Tibial artery (tissue), 4 donors: ENCODE measurements at regions not wholly inside any gene's neighbourhood (a gene's known extent, or its start where the extent isn't known, plus 50 kb on each side); places are given as distances from the start of the nearest gene placed in this dataset.

Experiments
- DNase-seq, 2 donors: peaks; one replicate each; pipeline ENCODE4 v3.0.0-alpha.2; 2019
- H3K27ac ChIP-seq, 2 donors: fragments of 200-600 bp; sonication (generic) in 1 of 2; 1 replicate in 1 of 2; 2 replicates in 1 of 2; pipeline ENCODE4 v1.5.1; 2018 to 2019; ENCODE audit warnings: mild to moderate bottlenecking in 1 of 2
- H3K27me3 ChIP-seq, 2 donors: fragments of 200-600 bp; sonication (generic) in 1 of 2; one replicate each; pipeline versions ENCODE4 v1.5.1 to v1.6.0; 2016 to 2019
- H3K36me3 ChIP-seq, 3 donors: fragments of 200-600 bp; sonication (generic) in 2 of 3; one replicate each; pipeline ENCODE4 v1.5.1; 2016 to 2019; ENCODE audit warnings: mild to moderate bottlenecking in 2 of 3
- H3K4me1 ChIP-seq, 4 donors: fragments of 200-600 bp; sonication (generic) in 2 of 4; 1 replicate in 3 of 4; 2 replicates in 1 of 4; pipeline ENCODE4 v1.5.1; 2016 to 2019
- H3K4me3 ChIP-seq, 2 donors: fragments of 200-600 bp; sonication (generic) in 1 of 2; 1 replicate in 1 of 2; 2 replicates in 1 of 2; pipeline ENCODE4 v1.5.1; 2018 to 2019; ENCODE audit warnings: mild to moderate bottlenecking in 2 of 2
- H3K9me3 ChIP-seq, 3 donors: fragments of 200-600 bp; sonication (generic) in 1 of 3; one replicate each; pipeline ENCODE4 v1.5.1; 2016 to 2019
- intact Hi-C: fragments of 100-400 bp; cut with DNase I; formaldehyde crosslinking; loops from one replicate; pipeline ENCODE4 v1.15.0; 2023; ENCODE audit warnings: low total_unique reads
- TF ChIP-seq, protein P1 (sequence below), 2 experiments: fragments of 200-600 bp in 1 of 2; fragments of 450-650 bp in 1 of 2; IDR thresholded peaks; one replicate each; pipeline ENCODE4 v1.5.1; 2017 to 2019; ENCODE audit warnings: antibody characterized with exemption in 2 of 2, mild to moderate bottlenecking in 1 of 2, moderate library complexity in 1 of 2

DNA sequence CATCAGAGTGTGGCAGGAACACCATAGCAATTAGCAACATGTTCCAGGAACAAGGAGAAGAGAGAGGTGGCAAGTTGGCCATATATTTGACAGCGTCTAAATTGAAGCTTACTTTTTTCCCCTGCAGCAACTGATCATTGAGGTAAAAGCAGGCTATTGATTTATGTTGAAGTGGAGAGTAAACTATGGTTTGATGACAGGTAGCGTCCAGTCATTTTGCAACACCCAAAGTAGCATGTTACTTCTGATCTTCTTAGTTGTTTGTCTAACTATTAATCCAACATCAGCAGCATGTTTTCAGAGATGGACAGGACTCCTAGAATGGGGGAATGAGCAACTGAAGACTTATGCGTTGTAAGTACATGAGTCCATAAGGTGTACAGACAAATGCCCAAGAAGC, 225.8 kb downstream of the ZPLD1 start:
- Histone ChIP-seq H3K27me3 (no peaks in the 10 kb centered on the region), H3K4me3 (no peak overlapping the region), H3K9me3 (no peaks in the 10 kb centered on the region), H3K36me3 (no peaks in the 10 kb centered on the region), H3K4me1 (no peaks in the 10 kb centered on the region), H3K27ac (no peak overlapping the region)
- intact Hi-C loops, result no loop called here
- TF ChIP-seq, protein P1, sequence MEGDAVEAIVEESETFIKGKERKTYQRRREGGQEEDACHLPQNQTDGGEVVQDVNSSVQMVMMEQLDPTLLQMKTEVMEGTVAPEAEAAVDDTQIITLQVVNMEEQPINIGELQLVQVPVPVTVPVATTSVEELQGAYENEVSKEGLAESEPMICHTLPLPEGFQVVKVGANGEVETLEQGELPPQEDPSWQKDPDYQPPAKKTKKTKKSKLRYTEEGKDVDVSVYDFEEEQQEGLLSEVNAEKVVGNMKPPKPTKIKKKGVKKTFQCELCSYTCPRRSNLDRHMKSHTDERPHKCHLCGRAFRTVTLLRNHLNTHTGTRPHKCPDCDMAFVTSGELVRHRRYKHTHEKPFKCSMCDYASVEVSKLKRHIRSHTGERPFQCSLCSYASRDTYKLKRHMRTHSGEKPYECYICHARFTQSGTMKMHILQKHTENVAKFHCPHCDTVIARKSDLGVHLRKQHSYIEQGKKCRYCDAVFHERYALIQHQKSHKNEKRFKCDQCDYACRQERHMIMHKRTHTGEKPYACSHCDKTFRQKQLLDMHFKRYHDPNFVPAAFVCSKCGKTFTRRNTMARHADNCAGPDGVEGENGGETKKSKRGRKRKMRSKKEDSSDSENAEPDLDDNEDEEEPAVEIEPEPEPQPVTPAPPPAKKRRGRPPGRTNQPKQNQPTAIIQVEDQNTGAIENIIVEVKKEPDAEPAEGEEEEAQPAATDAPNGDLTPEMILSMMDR (IDR thresholded peaks at IDR 0.05), result no peak
- no peak for DNase-seq

DNA sequence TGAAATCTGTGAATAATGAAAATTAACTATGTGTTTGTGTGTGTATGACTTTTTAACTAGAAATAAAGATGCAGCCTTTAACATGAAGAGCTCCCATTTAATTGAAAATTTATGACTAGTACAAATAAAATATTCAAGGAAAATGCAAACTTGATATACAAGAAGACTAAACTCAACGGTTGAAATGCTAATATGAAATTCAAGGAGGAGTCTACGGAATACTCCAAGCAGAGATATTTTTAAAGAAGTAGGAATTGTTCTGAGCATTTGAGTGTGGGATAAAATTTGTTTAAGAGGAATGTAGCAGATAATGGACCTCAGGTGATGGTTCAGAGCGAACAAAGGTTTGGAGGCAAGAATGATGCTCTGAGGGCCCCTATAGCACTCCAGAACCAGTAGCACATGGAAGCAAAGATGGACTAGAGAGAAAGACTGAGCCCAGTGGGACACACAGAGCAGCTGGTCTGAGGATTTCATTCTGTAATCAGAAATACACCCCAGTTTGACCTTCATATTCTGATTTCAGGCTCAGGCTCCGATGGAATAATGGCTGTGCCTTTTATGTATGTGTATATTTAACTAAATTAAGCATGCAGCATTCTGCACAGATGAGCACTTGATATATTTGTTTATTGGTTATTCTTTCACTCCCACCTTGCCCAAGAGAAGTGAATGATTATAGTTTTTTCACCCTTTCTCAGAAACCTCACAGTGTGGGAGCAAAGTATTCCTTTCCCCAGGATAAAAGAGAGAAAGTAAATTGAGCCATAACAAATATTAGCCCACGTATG, 227.1 kb downstream of the ZPLD1 start:
- H3K27ac ChIP-seq, result no peak overlapping the region
- H3K4me3 ChIP-seq, result no peak overlapping the region
- TF ChIP-seq, protein P1 (IDR thresholded peaks at IDR 0.05), result no peak
- H3K27me3 ChIP-seq, result no peaks in the 10 kb centered on the region
- no peaks in the 10 kb centered on the region for H3K36me3 ChIP-seq
- no peak for DNase-seq
- intact Hi-C loops, result no loop called here
- H3K9me3 ChIP-seq, result no peaks in the 10 kb centered on the region
- no peaks in the 10 kb centered on the region for H3K4me1 ChIP-seq

- intact Hi-C loops, result no loop called here
- no peak overlapping the region for H3K4me3 ChIP-seq
- H3K27ac ChIP-seq, result no peak overlapping the region
- no peaks in the 10 kb centered on the region for H3K36me3 ChIP-seq
- H3K27me3 ChIP-seq, result no peaks in the 10 kb centered on the region
- TF ChIP-seq, protein P1 (IDR thresholded peaks at IDR 0.05), result no peak
- H3K4me1 ChIP-seq, result no peaks in the 10 kb centered on the region
- DNase-seq, result no peak
- H3K9me3 ChIP-seq, result no peaks in the 10 kb centered on the region
These were observed 227.6 kb downstream of the ZPLD1 start for GRCh38 chr3:102662498-102662772.

- DNase-seq, result no peak
- intact Hi-C loops, result no loop called here
- Histone ChIP-seq H3K4me3 (no peak overlapping the region), H3K36me3 (no peaks in the 10 kb centered on the region), H3K4me1 (no peaks in the 10 kb centered on the region), H3K9me3 (no peaks in the 10 kb centered on the region), H3K27ac (no peak overlapping the region), H3K27me3 (no peaks in the 10 kb centered on the region)
- TF ChIP-seq, protein P1 (IDR thresholded peaks at IDR 0.05), result no peak
These were observed 229.3 kb downstream of the ZPLD1 start for GRCh38 chr3:102664126-102664525.

- intact Hi-C loops, result no loop called here
- no peaks in the 10 kb centered on the region for H3K27me3 ChIP-seq
These were observed 230.4 kb downstream of the ZPLD1 start for GRCh38 chr3:102665183-102665582.

More at GRCh38 chr3:102665183-102665582, 230.4 kb downstream of the ZPLD1 start:
- Histone ChIP-seq H3K36me3 (no peaks in the 10 kb centered on the region), H3K4me1 (no peaks in the 10 kb centered on the region), H3K9me3 (no peaks in the 10 kb centered on the region), H3K4me3 (no peak overlapping the region), H3K27ac (no peak overlapping the region)
- no peak for DNase-seq
- TF ChIP-seq, protein P1 (IDR thresholded peaks at IDR 0.05), result no peak
